ENCODE measurements at regions not wholly inside any gene's neighbourhood (a gene's known extent, or its start where the extent isn't known, plus 50 kb on each side); places are given as distances from the start of the nearest gene placed in this dataset.

GRCh38 chr18:55845221-55845620, 257.2 kb upstream of the TCF4 start:
- no peak for DNase-seq (ENCODE audit: low spot score)

GRCh38 chr18:55844382-55844781, 256.4 kb upstream of the TCF4 start:
- no peak for DNase-seq (ENCODE audit: low spot score)

GRCh38 chr18:55841314-55841713, 253.3 kb upstream of the TCF4 start:
- DNase-seq (ENCODE audit: low spot score), result no peak

GRCh38 chr18:55840601-55841170, 252.7 kb upstream of the TCF4 start:
- no peak for DNase-seq (ENCODE audit: low spot score)

- no peak for DNase-seq (ENCODE audit: low spot score)
Measured at GRCh38 chr18:55839343-55839742, 251.4 kb upstream of the TCF4 start.

- no peak for DNase-seq (ENCODE audit: low spot score)
Measured at GRCh38 chr18:55838841-55839240, 250.8 kb upstream of the TCF4 start.

- DNase-seq (ENCODE audit: low spot score), result no peak
Measured at GRCh38 chr18:55838319-55838718, 250.3 kb upstream of the TCF4 start.

- DNase-seq (ENCODE audit: low spot score), result no peak
Measured at GRCh38 chr18:55833543-55833942, 245.6 kb upstream of the TCF4 start.

- no peak for DNase-seq (ENCODE audit: low spot score)
Measured at GRCh38 chr18:55830544-55830943, 242.6 kb upstream of the TCF4 start.

- DNase-seq (ENCODE audit: low spot score), result no peak
Measured at GRCh38 chr18:55821219-55821618, 233.2 kb upstream of the TCF4 start.

GRCh38 chr18:55819448-55819847, 231.5 kb upstream of the TCF4 start:
- DNase-seq (ENCODE audit: low spot score), result no peak

GRCh38 chr18:55818284-55818683, 230.3 kb upstream of the TCF4 start:
- no peak for DNase-seq (ENCODE audit: low spot score)

GRCh38 chr18:55811925-55812324, 223.9 kb upstream of the TCF4 start:
- no peak for DNase-seq (ENCODE audit: low spot score)

- no peak for DNase-seq (ENCODE audit: low spot score)
Measured at GRCh38 chr18:55805666-55806065, 217.7 kb upstream of the TCF4 start.

- DNase-seq (ENCODE audit: low spot score), result no peak
Measured at GRCh38 chr18:55795101-55795669, 207.2 kb upstream of the TCF4 start.

GRCh38 chr18:55794288-55795052, 206.5 kb upstream of the TCF4 start:
- no peak for DNase-seq (ENCODE audit: low spot score)

GRCh38 chr18:55790296-55790695, 202.3 kb upstream of the TCF4 start:
- no peak for DNase-seq (ENCODE audit: low spot score)

- DNase-seq (ENCODE audit: low spot score), result no peak
Measured at GRCh38 chr18:55787536-55788073, 199.6 kb upstream of the TCF4 start.

- no peak for DNase-seq (ENCODE audit: low spot score)
Measured at GRCh38 chr18:55786651-55787272, 198.8 kb upstream of the TCF4 start.

- DNase-seq (ENCODE audit: low spot score), result no peak
Measured at GRCh38 chr18:55783921-55784320, 195.9 kb upstream of the TCF4 start.

GRCh38 chr18:55781481-55781957, 193.5 kb upstream of the TCF4 start:
- DNase-seq (ENCODE audit: low spot score), result no peak

GRCh38 chr18:55780586-55781071, 192.6 kb upstream of the TCF4 start:
- DNase-seq (ENCODE audit: low spot score), result no peak
